ENCODE measurements at regions not wholly inside any gene's neighbourhood (a gene's known extent, or its start where the extent isn't known, plus 50 kb on each side); places are given as distances from the start of the nearest gene placed in this dataset.

- Histone ChIP-seq H3K9ac (ENCODE audit: low read depth in 1 of 2, low read length in 2 of 2) (no peak overlapping the region), H3K9me3 (ENCODE audit: control insufficient read depth in 4 of 4, low read length in 3 of 4) (peaks cover 0 to 3% (median 3%) of the 10 kb centered on the region in 4 donors), H3K27ac (ENCODE audit: low read depth in 1 of 2, low read length in 2 of 2) (no peak overlapping the region), H3K4me1 (ENCODE audit: control insufficient read depth in 4 of 4, insufficient read depth in 4 of 4, low read length in 3 of 4) (no peaks in the 10 kb centered on the region), H3K27me3 (ENCODE audit: control insufficient read depth in 4 of 4, insufficient read depth in 4 of 4, low read length in 3 of 4) (peaks cover 0 to 2% (median 0%) of the 10 kb centered on the region in 4 donors), H3K36me3 (ENCODE audit: control insufficient read depth in 4 of 4, insufficient read depth in 3 of 4, low read depth in 1 of 4, low read length in 3 of 4) (no peaks in the 10 kb centered on the region), H3K4me3 (ENCODE audit: low read depth in 1 of 3, low read length in 3 of 3) (no peak overlapping the region)
- TF ChIP-seq REST (IDR thresholded peaks at IDR 0.05), result no peak
- no peak for TF ChIP-seq ATF3 (IDR thresholded peaks at IDR 0.05)
- no peak for TF ChIP-seq RXRA (IDR thresholded peaks at IDR 0.05)
- TF ChIP-seq JUND (IDR thresholded peaks at IDR 0.05), result no peak
- TF ChIP-seq MAX (IDR thresholded peaks at IDR 0.05), result no peak
- TF ChIP-seq ZBTB33 (IDR thresholded peaks at IDR 0.05), result no peak
- no peak for TF ChIP-seq YY1 (IDR thresholded peaks at IDR 0.05)
- TF ChIP-seq FOXA2 (IDR thresholded peaks at IDR 0.05), result no peak
- TF ChIP-seq NR2F2 (IDR thresholded peaks at IDR 0.05), result no peak
- TF ChIP-seq HNF4A (conservative IDR thresholded peaks at IDR 0.05), result no peak
- no peak for TF ChIP-seq SP1 (IDR thresholded peaks at IDR 0.05)
- no peak for TF ChIP-seq GABPA (IDR thresholded peaks at IDR 0.05 in 1 of 2, conservative IDR thresholded peaks at IDR 0.05 in 1 of 2)
- TF ChIP-seq RAD21 (IDR thresholded peaks at IDR 0.05), result no peak
- TF ChIP-seq TAF1 (conservative IDR thresholded peaks at IDR 0.05), result no peak
- DNase-seq (ENCODE audit: low spot score), result no peak
- 82% methylated on average over 6 of the region's 6 CpGs for WGBS
Observed at GRCh38 chr4:96654045-96654444, 814.2 kb downstream of the PDHA2 start.

- Histone ChIP-seq H3K9ac (ENCODE audit: low read depth in 1 of 2, low read length in 2 of 2) (no peak overlapping the region), H3K4me3 (ENCODE audit: low read depth in 1 of 3, low read length in 3 of 3) (no peak overlapping the region), H3K4me1 (ENCODE audit: control insufficient read depth in 4 of 4, insufficient read depth in 4 of 4, low read length in 3 of 4) (no peaks in the 10 kb centered on the region), H3K27me3 (ENCODE audit: control insufficient read depth in 4 of 4, insufficient read depth in 4 of 4, low read length in 3 of 4) (no peaks in the 10 kb centered on the region), H3K9me3 (ENCODE audit: control insufficient read depth in 4 of 4, low read length in 3 of 4) (peaks cover 0 to 4% (median 0%) of the 10 kb centered on the region in 4 donors), H3K36me3 (ENCODE audit: control insufficient read depth in 4 of 4, insufficient read depth in 3 of 4, low read depth in 1 of 4, low read length in 3 of 4) (no peaks in the 10 kb centered on the region), H3K27ac (ENCODE audit: low read depth in 1 of 2, low read length in 2 of 2) (no peak overlapping the region)
- 57% methylated on average over 2 of the region's 2 CpGs for WGBS
- TF ChIP-seq REST (IDR thresholded peaks at IDR 0.05), result no peak
- DNase-seq (ENCODE audit: low spot score), result no peak
Observed at GRCh38 chr4:96670381-96670780, 830.5 kb downstream of the PDHA2 start.

All from liver (tissue), 7 donors.